ENCODE measurements at regions not wholly inside any gene's neighbourhood (a gene's known extent, or its start where the extent isn't known, plus 50 kb on each side); places are given as distances from the start of the nearest gene placed in this dataset.

GRCh38 chr3:197368821-197369220, 70.4 kb upstream of the DLG1 start:
- H3K4me3 Mint-ChIP-seq = no peak overlapping the region
- no peak for ATAC-seq (ENCODE audit: low read depth)
- Histone ChIP-seq H3K9me3 (ENCODE audit: control extremely low read depth in 1 of 3, control insufficient read depth in 2 of 3, insufficient read depth in 1 of 3, low read length in 2 of 3) (no peaks in the 10 kb centered on the region), H3K9ac (ENCODE audit: low read length) (no peak overlapping the region), H3K27ac (ENCODE audit: low read length in 2 of 2) (no peak overlapping the region), H3K36me3 (replicated peaks in 1 of 2; ENCODE audit: control extremely low read depth in 1 of 2, control insufficient read depth in 1 of 2, extremely low read depth in 1 of 2, insufficient read depth in 2 of 2, low read length in 1 of 2) (no peaks in the 10 kb centered on the region), H3K4me2 (replicated peaks; ENCODE audit: low read depth, low read length, poor library complexity, severe bottlenecking) (no peak overlapping the region), H3K79me2 (ENCODE audit: control insufficient read depth, insufficient read depth, low read length) (no peaks in the 10 kb centered on the region), H2AFZ (ENCODE audit: insufficient read depth, low read depth, low read length, poor library complexity, severe bottlenecking) (no peak overlapping the region), H3K4me1 (ENCODE audit: control insufficient read depth in 2 of 2, insufficient read depth in 2 of 2, low read length in 2 of 2) (no peaks in the 10 kb centered on the region), H3K4me3 (ENCODE audit: control extremely low read depth in 1 of 5, extremely low read depth in 1 of 5, insufficient read depth in 1 of 5, low read depth in 2 of 5, low read length in 4 of 5) (no peak overlapping the region), H4K20me1 (ENCODE audit: control insufficient read depth, insufficient read depth, low read length, poor library complexity, severe bottlenecking) (no peaks in the 10 kb centered on the region), H3K27me3 (replicated peaks in 1 of 4; ENCODE audit: control extremely low read depth in 1 of 4, control insufficient read depth in 3 of 4, insufficient read depth in 4 of 4, low read length in 3 of 4) (peaks cover 0 to 4% (median 1%) of the 10 kb centered on the region in 4 experiments)
- no peak for DNase-seq
- no peak overlapping the region for H3K27ac Mint-ChIP-seq
- TF ChIP-seq EZH2 (IDR thresholded peaks at IDR 0.05; ENCODE audit: borderline replicate concordance, insufficient read depth, low read depth, low read length, poor library complexity, severe bottlenecking) = no peak
- TF ChIP-seq CTCF (IDR thresholded peaks at IDR 0.05) = no peak
- no peaks in the 10 kb centered on the region for H3K9me3 Mint-ChIP-seq (ENCODE audit: insufficient read depth)
- peaks cover 30% of the 10 kb centered on the region for H3K27me3 Mint-ChIP-seq
- intact Hi-C loops (cut with micrococcal nuclease) = no loop called here
- CTCF ChIA-PET = interaction anchor here (0.7 kb wide), 1 partner anchor 1451 kb away, joined by 3 read pairs; no protein-coding TSS in a partner anchor
- 89% methylated on average over 4 of the region's 4 CpGs for WGBS (ENCODE audit: insufficient coverage)
- POLR2A ChIA-PET = no interaction called here
- H3K4me1 Mint-ChIP-seq = no peaks in the 10 kb centered on the region

- Histone ChIP-seq H3K4me3 (ENCODE audit: control extremely low read depth in 1 of 5, extremely low read depth in 1 of 5, insufficient read depth in 1 of 5, low read depth in 2 of 5, low read length in 4 of 5) (no peak overlapping the region), H3K79me2 (ENCODE audit: control insufficient read depth, insufficient read depth, low read length) (no peaks in the 10 kb centered on the region), H3K36me3 (replicated peaks in 1 of 2; ENCODE audit: control extremely low read depth in 1 of 2, control insufficient read depth in 1 of 2, extremely low read depth in 1 of 2, insufficient read depth in 2 of 2, low read length in 1 of 2) (no peaks in the 10 kb centered on the region), H2AFZ (ENCODE audit: insufficient read depth, low read depth, low read length, poor library complexity, severe bottlenecking) (no peak overlapping the region), H3K9ac (ENCODE audit: low read length) (no peak overlapping the region), H3K27ac (ENCODE audit: low read length in 2 of 2) (no peak overlapping the region), H3K4me2 (replicated peaks; ENCODE audit: low read depth, low read length, poor library complexity, severe bottlenecking) (no peak overlapping the region), H4K20me1 (ENCODE audit: control insufficient read depth, insufficient read depth, low read length, poor library complexity, severe bottlenecking) (no peaks in the 10 kb centered on the region), H3K9me3 (ENCODE audit: control extremely low read depth in 1 of 3, control insufficient read depth in 2 of 3, insufficient read depth in 1 of 3, low read length in 2 of 3) (no peaks in the 10 kb centered on the region), H3K4me1 (ENCODE audit: control insufficient read depth in 2 of 2, insufficient read depth in 2 of 2, low read length in 2 of 2) (no peaks in the 10 kb centered on the region), H3K27me3 (replicated peaks in 1 of 4; ENCODE audit: control extremely low read depth in 1 of 4, control insufficient read depth in 3 of 4, insufficient read depth in 4 of 4, low read length in 3 of 4) (peaks cover 0 to 4% (median 1%) of the 10 kb centered on the region in 4 experiments)
- H3K9me3 Mint-ChIP-seq (ENCODE audit: insufficient read depth) = no peaks in the 10 kb centered on the region
- H3K27ac Mint-ChIP-seq = no peak overlapping the region
- H3K4me1 Mint-ChIP-seq = no peaks in the 10 kb centered on the region
- H3K4me3 Mint-ChIP-seq = no peak overlapping the region
- TF ChIP-seq CTCF (IDR thresholded peaks at IDR 0.05) (no peak), EZH2 (IDR thresholded peaks at IDR 0.05; ENCODE audit: borderline replicate concordance, insufficient read depth, low read depth, low read length, poor library complexity, severe bottlenecking) (no peak)
- no peak for DNase-seq
- ChIA-PET POLR2A (no interaction called here), CTCF (no interaction called here)
- 67% methylated on average over 3 of the region's 4 CpGs for WGBS (ENCODE audit: insufficient coverage)
- no peak for ATAC-seq (ENCODE audit: low read depth)
- H3K27me3 Mint-ChIP-seq = peaks cover 27% of the 10 kb centered on the region
- intact Hi-C loops (cut with micrococcal nuclease) = no loop called here
Observed at GRCh38 chr3:197368330-197368729, 69.9 kb upstream of the DLG1 start.

Data from B cell (primary cell).